Coronary artery (tissue), 2 donors: ENCODE measurements at regions not wholly inside any gene's neighbourhood (a gene's known extent, or its start where the extent isn't known, plus 50 kb on each side); places are given as distances from the start of the nearest gene placed in this dataset.

Experiments
- DNase-seq: peaks from one replicate; pipeline ENCODE4 v3.0.0-alpha.2; 2017; ENCODE audit warnings: low spot score
- H3K27ac ChIP-seq, 2 donors: fragments of 200-600 bp; sonication (generic); one replicate each; pipeline ENCODE4 v1.5.1; 2016 to 2019
- H3K4me3 ChIP-seq: fragments of 200-600 bp; sonication (generic); 2 replicates; pipeline ENCODE4 v1.5.1; 2016; ENCODE audit warnings: mild to moderate bottlenecking, moderate library complexity
- TF ChIP-seq, protein P1 (sequence below): fragments of 200-600 bp; sonication (generic); IDR thresholded peaks from one replicate; pipeline ENCODE4 v1.5.1; 2019; ENCODE audit warnings: antibody characterized with exemption

GRCh38 chr1:4149831-4150230 lies 249.8 kb upstream of the C1orf174 start:
- DNase-seq = no peak
- Histone ChIP-seq H3K27ac (no peak overlapping the region), H3K4me3 (no peak overlapping the region)
- TF ChIP-seq, protein P1, sequence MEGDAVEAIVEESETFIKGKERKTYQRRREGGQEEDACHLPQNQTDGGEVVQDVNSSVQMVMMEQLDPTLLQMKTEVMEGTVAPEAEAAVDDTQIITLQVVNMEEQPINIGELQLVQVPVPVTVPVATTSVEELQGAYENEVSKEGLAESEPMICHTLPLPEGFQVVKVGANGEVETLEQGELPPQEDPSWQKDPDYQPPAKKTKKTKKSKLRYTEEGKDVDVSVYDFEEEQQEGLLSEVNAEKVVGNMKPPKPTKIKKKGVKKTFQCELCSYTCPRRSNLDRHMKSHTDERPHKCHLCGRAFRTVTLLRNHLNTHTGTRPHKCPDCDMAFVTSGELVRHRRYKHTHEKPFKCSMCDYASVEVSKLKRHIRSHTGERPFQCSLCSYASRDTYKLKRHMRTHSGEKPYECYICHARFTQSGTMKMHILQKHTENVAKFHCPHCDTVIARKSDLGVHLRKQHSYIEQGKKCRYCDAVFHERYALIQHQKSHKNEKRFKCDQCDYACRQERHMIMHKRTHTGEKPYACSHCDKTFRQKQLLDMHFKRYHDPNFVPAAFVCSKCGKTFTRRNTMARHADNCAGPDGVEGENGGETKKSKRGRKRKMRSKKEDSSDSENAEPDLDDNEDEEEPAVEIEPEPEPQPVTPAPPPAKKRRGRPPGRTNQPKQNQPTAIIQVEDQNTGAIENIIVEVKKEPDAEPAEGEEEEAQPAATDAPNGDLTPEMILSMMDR = no peak

- H3K27ac ChIP-seq = no peak overlapping the region
- TF ChIP-seq, protein P1 = no peak
- no peak overlapping the region for H3K4me3 ChIP-seq
- DNase-seq = no peak
These were observed 250.2 kb upstream of the C1orf174 start for GRCh38 chr1:4150262-4150661.

- TF ChIP-seq, protein P1 = no peak
- Histone ChIP-seq H3K4me3 (no peak overlapping the region), H3K27ac (no peak overlapping the region)
- DNase-seq = no peak
These were observed 252.2 kb upstream of the C1orf174 start for GRCh38 chr1:4152266-4152665.

DNA sequence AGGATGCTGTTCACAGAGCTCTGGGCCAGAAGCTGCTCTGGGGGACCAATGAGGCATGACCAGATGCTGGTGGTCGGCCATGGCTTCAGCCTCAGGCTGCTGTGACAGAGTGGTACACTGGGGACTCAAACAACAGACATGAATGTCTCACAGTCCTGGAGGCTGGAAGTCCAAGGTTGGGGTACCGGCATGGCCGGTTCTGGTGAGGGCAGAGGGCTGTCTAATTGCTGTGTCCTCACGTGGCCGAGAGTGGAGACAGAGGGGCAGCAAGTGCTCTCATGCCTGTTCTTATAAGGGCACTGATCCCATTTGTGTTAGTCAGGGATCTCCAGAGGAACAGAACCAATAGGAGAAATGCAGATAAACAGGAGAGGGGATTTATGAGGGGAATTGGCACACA lies 253.5 kb upstream of the C1orf174 start:
- no peak for DNase-seq
- Histone ChIP-seq H3K27ac (no peak overlapping the region), H3K4me3 (no peak overlapping the region)
- TF ChIP-seq, protein P1 = no peak

GRCh38 chr1:4156241-4156973 lies 256.3 kb upstream of the C1orf174 start:
- TF ChIP-seq, protein P1 = no peak
- no peak overlapping the region for H3K27ac ChIP-seq
- H3K4me3 ChIP-seq = no peak overlapping the region
- DNase-seq = no peak

DNA sequence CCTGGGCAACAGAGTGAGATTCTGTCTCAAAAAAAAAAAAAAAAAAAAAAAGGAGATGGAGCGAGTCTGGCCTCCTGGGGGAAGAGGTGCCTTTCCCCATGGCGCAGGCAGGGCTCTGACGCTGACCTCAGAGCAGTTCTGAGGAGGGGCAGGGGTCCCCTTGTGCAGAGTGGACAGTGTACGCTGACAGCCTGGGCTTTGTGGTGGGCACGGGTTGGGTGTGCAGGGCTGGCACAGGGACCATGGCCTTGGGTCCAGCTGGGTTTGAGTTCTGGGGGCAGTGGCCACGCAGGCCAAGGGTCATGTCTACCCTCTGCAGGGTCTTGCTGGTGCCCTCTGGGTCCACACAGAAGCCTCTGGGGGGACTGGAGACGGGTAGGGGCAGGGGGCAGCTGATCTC lies 260.1 kb upstream of the C1orf174 start:
- no peak for DNase-seq
- H3K27ac ChIP-seq = no peak overlapping the region
- H3K4me3 ChIP-seq = no peak overlapping the region
- TF ChIP-seq, protein P1 = no peak

DNA sequence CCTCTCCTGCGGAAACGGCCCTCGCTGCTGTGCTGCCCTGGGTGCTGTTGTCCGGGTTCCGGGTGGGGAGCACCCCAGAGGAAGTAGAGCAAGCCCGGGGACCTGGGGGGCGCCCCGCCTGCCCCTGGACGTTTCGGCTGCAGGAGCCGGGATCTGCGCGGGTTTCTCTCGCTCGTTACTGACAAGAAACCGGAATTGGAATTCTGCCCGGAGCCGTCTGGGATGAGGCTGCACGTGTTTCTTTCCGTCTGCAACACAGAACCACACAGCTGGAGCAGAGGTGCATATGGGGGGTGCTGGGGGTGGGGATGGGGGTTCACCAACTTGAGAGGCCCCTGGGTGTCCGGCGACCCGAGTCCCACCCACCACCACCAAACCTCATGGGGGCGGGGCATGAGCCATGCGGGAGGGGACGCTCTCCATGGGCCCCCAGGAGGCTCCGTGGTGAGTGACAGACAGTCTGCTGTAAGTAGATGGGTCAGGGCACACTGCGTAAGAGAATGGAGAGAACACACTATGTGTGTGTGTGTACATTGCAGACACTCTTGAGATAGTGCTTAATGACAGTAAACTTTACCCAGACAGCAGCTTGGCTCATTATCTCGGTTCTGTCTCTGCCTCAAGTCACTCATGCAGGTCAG lies 261.4 kb upstream of the C1orf174 start:
- no peak for DNase-seq
- TF ChIP-seq, protein P1 = no peak
- H3K4me3 ChIP-seq = no peak overlapping the region
- no peak overlapping the region for H3K27ac ChIP-seq
